ENCODE measurements at regions not wholly inside any gene's neighbourhood (a gene's known extent, or its start where the extent isn't known, plus 50 kb on each side); places are given as distances from the start of the nearest gene placed in this dataset.

DNA sequence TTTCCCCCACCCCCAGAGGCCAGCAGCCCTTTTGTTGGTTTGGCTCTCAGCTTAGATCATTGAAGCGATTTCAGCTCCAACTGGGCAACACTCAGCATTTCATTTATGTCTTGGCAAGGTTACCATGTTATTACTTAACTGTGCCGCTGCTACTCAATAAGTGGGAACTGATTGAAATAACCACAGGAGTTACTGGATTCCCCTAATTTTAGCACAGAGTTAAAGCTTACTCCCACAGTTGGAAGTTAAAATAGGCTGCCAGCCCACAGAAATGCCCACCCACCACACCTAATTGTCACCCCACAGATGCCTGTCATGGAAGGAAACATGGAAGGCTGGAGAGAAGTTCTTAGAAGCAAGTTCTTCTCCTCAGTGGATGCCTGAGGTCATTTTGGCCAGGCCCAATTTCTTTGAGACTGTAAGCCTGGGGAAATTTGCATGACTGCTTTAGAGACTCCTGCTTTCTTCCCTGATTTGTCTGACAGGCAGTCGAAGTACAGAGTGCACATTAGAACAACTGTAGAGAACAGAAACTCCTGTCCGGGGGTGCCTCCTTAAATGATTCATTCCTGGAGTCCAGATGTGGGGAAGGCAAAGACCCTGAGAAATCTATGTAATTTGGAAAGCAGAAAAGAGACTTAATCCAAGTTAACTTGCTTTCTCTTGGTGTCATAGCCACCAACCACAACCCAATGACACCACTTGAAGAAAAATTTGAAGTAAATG is 370.0 kb downstream of the ZSWIM6 start:
- no peak for DNase-seq (ENCODE audit: low spot score in 2 of 2)
- Mint-ChIP-seq H3K27ac (no peak overlapping the region), H3K9me3 (peaks cover 0 to 4% of the 10 kb centered on the region in 2 donors), H3K36me3 (no peaks in the 10 kb centered on the region)
- ATAC-seq = peak in 1 of 2 donors; percentile 32

DNA sequence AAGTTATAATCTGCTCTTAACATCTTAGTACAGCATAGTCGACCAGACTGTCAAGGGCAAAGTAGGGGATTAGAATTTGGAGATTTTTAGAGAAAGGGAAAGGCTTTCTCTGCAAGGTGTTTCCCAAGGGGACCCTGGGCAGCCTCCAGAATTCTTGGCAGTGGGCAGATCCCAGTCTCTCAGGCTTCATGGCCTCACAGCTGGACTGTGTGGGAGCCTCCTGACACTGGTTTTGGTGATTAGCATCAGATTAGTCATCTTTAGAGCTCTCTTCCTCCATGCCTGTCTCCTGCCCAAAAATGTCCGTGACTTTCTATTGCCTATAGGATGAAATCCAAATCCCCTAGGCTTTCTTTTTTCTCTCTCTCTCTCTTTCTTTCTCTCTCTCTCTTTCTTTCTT is 370.7 kb downstream of the ZSWIM6 start:
- Mint-ChIP-seq H3K36me3 (no peaks in the 10 kb centered on the region), H3K27ac (no peak overlapping the region)
- no peak for ATAC-seq

DNA sequence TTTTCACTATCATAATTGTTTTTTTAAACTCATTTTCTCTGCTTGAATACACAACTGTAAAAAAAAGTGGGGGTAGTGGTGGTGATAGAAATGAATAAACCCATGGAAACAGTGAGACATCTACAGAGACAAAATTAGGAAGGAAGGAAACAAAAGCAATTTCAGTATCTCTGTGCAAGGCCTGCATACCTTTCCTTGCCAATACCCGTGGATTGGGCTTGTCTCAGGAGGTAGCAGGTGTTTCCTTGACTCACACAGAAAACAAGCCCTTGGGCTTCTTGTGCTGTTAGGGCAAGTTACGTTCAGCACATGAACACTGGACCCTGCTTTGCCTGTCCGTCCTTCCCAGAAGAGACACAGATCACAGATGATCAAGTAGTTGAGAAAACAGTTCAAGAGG is 372.2 kb downstream of the ZSWIM6 start:
- Mint-ChIP-seq H3K36me3 (no peaks in the 10 kb centered on the region), H3K27ac (no peak overlapping the region), H3K9me3 (peaks cover 2 to 10% of the 10 kb centered on the region in 2 donors)
- DNase-seq (ENCODE audit: low spot score in 2 of 2) = no peak
- peak in 1 of 2 donors; percentile 72 for ATAC-seq

More for the DNA sequence above, 370.7 kb downstream of the ZSWIM6 start:
- peaks cover 0 to 4% of the 10 kb centered on the region in 2 donors for H3K9me3 Mint-ChIP-seq
- no peak for DNase-seq (ENCODE audit: low spot score in 2 of 2)

DNA sequence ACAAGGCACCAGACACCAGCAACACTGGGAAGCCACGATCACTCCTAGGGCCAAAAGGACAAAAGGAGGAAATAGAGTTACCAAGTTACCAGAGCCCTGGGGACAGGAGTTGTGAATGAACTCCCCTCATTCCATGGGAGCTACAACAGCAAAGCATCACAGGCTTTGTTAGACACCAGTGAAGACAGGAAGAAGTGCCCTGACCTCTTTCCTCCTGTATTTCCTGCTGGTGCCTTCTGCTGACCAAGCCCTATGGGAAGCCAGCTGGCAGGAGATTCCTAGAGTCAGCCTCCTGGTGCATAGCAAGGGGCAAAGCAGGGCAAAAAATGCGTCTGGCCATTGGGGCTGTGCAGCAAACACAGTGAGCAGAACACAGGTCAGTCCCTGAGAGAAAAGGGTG is 374.7 kb downstream of the ZSWIM6 start:
- ATAC-seq (no peak), DNase-seq (ENCODE audit: low spot score in 2 of 2) (no peak)
- Mint-ChIP-seq H3K9me3 (peaks cover 7 to 16% of the 10 kb centered on the region in 2 donors), H3K27ac (peak overlapping the region in 1 of 2 donors; percentile 41), H3K36me3 (no peaks in the 10 kb centered on the region)

DNA sequence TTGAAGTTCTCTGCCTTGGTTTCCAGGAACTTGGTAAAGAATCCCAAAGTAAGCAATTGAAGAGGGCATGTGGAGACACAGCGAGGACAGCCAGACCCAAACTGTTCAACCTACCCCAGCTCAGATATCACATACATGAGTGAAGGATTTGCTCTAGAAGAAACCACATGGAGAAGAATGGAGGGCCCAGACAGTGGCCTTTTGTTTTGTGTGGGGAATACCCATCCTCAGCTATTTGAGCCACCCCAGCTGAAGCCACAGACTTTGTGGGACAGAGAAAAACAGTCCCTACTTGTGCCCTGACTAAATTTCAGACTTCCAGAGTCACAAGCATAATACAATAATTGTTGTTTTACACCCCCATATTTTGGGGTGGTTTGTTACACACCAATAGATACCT is 387.1 kb downstream of the ZSWIM6 start:
- ATAC-seq (no peak), DNase-seq (ENCODE audit: low spot score in 2 of 2) (no peak)
- Mint-ChIP-seq H3K9me3 (peaks cover 4 to 23% of the 10 kb centered on the region in 2 donors), H3K27ac (no peak overlapping the region), H3K36me3 (no peaks in the 10 kb centered on the region)

DNA sequence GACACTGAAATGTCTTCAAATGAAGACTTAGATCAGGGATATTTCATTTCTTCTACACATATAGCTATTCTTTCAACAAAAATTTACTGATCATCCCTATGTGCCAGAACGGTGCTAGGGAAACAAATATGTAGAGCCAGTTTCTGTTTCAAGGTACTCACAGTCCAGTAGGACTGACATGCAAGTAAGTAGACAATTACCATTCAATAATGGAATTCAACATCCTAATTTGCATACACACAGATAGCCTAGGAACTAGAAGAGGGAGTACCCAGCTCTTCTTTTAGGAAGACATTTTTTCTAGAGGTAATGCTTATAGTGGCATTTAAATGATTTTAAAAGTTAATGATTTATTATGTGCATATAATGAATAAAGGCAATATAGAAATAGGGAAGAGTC is 388.8 kb downstream of the ZSWIM6 start:
- no peaks in the 10 kb centered on the region for H3K36me3 Mint-ChIP-seq
- no peak for ATAC-seq
- H3K9me3 Mint-ChIP-seq = peaks cover 4 to 23% of the 10 kb centered on the region in 2 donors
- H3K27ac Mint-ChIP-seq = no peak overlapping the region
- no peak for DNase-seq (ENCODE audit: low spot score in 2 of 2)

DNA sequence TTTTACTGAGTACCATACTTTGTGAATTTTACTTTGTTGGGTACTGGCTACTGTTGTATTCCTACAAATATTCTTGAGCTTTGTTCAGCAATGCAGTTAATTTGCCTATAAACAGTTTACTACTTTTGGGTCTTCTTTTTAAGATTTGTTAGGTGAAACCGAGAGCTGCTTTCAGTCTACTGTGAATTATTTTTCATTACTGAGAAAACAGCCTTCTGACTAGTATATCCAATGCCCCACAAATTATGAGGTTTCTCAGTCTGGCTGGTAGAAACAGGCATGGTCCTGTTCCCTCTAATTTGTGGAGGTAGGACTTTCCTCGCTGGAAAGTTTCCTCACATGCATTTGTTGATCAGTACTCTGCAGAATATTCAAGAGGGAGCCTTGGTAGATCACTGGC is 392.0 kb downstream of the ZSWIM6 start:
- no peak overlapping the region for H3K27ac Mint-ChIP-seq
- peaks cover 4 to 23% of the 10 kb centered on the region in 2 donors for H3K9me3 Mint-ChIP-seq
- ATAC-seq (no peak), DNase-seq (ENCODE audit: low spot score in 2 of 2) (no peak)
- H3K36me3 Mint-ChIP-seq = no peaks in the 10 kb centered on the region

DNA sequence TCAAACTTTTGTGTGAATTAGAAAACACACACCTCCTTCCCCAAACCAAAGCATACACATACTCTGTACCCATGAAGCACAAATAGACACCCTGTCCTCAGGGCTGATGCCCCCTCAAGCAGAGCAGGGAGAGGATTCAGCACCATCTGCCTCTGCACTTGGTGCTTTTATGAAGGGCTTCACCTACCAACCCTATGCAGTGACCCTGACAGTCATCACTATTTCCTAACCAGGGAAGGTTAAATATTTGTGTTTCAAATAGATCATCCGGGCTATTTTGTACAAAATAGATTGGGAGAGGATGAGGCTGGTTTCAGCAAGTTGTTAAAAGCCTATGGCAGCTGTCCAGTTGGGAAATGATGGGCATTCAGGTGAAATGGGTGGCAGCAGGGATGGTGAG is 396.2 kb downstream of the ZSWIM6 start:
- H3K9me3 Mint-ChIP-seq = peaks cover 4 to 8% of the 10 kb centered on the region in 2 donors
- no peak for DNase-seq (ENCODE audit: low spot score in 2 of 2)
- no peaks in the 10 kb centered on the region for H3K36me3 Mint-ChIP-seq
- no peak overlapping the region for H3K27ac Mint-ChIP-seq
- no peak for ATAC-seq

DNA sequence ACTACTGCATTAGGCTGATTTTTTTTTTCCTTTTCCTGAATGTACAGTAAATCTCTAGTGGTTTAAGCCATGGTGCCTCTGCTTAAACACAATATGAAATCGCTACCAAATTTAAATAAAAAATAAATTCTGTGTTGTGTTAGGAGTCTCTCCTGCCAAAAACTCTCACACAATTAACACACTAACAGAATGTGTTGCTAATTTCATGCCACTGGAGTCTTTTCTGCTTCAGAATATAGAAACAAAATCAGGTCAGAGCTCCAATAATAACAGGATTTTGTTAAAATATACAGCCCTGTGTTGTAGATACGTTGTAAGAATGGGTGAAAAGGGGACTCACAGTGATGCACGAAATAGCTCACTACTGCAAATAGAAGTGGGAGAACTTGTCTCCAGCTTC is 398.8 kb downstream of the ZSWIM6 start:
- Mint-ChIP-seq H3K9me3 (no peaks in the 10 kb centered on the region), H3K36me3 (no peaks in the 10 kb centered on the region), H3K27ac (no peak overlapping the region)
- DNase-seq (ENCODE audit: low spot score in 2 of 2) = no peak
- ATAC-seq = no peak

DNA sequence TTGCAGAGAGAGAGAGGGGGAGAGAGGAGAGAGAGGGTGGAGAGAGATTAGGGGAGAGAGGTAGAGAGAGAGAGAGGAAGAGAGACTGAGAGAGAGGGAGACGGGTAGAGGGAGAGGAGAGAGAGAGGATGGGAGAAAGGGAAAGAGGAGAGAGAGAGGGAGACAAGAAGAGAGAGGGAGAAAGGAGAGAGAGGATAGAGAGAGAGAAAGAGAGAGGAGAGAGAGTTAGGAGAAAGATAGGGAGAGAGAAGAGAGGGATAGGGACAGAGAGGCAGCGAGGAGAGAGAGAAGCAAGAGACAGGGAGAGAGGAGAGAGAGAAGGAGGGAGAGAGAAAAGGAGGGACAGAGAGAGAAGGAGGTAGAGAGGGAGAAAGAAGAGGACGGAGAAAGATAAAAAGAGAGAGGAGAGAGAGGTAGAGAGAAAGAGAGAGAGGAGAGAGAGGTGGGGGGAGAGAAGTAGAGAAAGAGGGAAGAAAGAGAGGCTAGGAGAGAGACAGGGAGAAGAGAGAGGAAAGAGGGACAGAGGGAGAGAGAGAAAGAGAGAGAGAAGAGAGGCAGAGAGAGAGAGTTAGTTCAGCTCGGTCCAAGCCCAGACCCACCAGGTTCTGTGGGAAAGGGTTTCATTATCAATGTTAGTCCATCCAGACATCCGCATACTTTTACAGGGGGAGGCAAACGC is 399.3 kb downstream of the ZSWIM6 start:
- ATAC-seq = no peak
- Mint-ChIP-seq H3K27ac (no peak overlapping the region), H3K9me3 (no peaks in the 10 kb centered on the region), H3K36me3 (no peaks in the 10 kb centered on the region)
- DNase-seq (ENCODE audit: low spot score in 2 of 2) = no peak

DNA sequence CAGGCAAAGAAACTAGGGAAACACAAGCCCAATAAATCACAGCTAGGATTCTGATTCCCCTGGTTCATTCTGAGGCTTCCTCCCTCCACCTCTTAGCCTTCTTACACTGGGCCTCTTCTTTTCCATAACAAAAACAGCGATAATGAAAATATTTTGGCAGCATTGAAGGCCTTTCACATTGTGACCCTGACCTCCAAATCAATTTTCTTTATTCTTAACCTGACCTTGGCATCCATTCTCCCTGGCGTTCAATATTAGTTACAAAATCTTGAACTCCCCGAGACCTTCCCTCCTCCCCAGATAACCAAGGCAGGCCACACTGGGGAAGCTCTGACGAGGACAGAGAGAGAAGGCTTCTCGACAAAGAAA is 399.9 kb downstream of the ZSWIM6 start:
- no peaks in the 10 kb centered on the region for H3K9me3 Mint-ChIP-seq
- no peak for ATAC-seq
- no peaks in the 10 kb centered on the region for H3K36me3 Mint-ChIP-seq
- H3K27ac Mint-ChIP-seq = no peak overlapping the region
- DNase-seq (ENCODE audit: low spot score in 2 of 2) = no peak

DNA sequence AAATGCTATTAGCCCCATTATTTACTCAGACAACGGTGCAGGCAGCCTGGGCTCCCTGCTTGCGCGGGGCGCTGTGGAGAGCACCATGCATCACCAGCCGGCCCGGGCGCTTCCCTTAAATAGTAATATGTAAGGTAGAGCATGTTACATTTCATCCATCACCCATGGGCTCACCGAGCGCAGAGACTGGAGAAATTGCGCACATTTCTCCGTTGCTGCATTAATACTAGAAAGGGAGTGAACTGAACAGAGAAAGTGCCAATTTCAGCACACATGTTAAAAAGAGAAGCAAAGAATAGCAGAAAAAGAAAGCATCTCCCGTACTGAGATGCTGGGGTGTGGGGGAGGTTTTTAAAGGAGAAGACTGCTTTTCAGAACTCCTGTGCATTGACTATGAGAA is 400.3 kb downstream of the ZSWIM6 start:
- H3K36me3 Mint-ChIP-seq = no peaks in the 10 kb centered on the region
- no peaks in the 10 kb centered on the region for H3K9me3 Mint-ChIP-seq
- H3K27ac Mint-ChIP-seq = no peak overlapping the region
- ATAC-seq (no peak), DNase-seq (ENCODE audit: low spot score in 2 of 2) (no peak)

DNA sequence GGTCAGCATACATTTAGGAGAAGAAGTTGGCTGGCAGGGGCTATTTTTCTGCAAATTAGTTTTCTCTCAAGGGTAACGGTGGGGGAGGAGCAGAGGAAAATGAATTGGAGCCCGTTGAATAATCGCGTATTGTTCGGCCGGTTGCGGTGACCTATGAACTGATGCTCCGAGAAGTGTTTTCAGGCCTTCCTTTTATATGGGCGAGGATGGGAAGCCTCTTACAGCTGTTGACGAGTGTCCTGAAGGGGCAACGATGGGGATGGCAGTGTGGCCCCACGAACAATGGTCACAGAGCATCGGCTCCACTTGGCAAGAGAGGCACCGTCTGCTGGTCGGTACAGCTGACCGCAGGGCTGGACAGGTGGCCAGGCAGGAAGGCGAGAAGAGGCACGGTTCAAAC is 400.7 kb downstream of the ZSWIM6 start:
- DNase-seq (ENCODE audit: low spot score in 2 of 2) = no peak
- Mint-ChIP-seq H3K27ac (no peak overlapping the region), H3K36me3 (no peaks in the 10 kb centered on the region), H3K9me3 (no peaks in the 10 kb centered on the region)
- ATAC-seq = no peak

DNA sequence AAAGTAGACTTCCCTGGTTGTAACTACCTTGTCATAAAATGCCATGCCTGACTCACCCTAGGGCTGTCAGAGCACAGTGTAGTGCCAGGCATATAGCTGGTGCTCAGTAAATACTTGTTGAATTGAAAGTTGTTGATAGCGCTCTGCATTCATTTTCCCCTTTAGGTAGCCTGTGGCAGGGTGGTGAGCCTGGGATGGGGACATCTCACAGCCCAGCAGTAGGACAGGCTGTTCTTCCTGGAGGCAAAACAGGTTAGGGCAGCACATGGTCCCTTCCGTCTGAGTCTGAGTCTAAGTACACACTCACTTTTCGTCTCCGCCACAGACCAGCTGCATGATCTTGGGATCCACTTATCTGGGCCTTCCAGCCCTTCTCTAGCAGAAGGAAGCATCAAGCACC is 401.9 kb downstream of the ZSWIM6 start:
- no peak for DNase-seq (ENCODE audit: low spot score in 2 of 2)
- Mint-ChIP-seq H3K36me3 (no peaks in the 10 kb centered on the region), H3K27ac (no peak overlapping the region), H3K9me3 (no peaks in the 10 kb centered on the region)
- ATAC-seq = no peak

DNA sequence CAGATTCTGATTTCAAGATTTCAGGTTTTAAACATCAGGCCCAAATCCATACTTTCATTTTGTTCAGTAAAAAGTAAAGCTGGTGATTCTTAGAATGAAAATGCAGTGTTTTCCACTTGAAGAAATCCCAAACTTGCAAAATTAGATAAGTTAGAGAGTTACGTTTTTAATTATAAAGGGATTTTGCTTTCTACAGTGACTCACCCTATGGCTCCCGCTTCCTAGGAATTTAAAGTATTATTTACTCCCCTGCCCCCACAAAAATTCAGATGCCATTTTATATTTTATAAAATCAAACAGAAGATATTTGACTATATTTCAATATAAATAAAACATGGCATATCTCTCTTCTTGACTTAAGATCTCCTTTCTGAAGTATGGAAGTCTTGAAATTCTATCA is 402.9 kb downstream of the ZSWIM6 start:
- DNase-seq (ENCODE audit: low spot score in 2 of 2) (no peak), ATAC-seq (no peak)
- Mint-ChIP-seq H3K36me3 (no peaks in the 10 kb centered on the region), H3K9me3 (no peaks in the 10 kb centered on the region), H3K27ac (no peak overlapping the region)

DNA sequence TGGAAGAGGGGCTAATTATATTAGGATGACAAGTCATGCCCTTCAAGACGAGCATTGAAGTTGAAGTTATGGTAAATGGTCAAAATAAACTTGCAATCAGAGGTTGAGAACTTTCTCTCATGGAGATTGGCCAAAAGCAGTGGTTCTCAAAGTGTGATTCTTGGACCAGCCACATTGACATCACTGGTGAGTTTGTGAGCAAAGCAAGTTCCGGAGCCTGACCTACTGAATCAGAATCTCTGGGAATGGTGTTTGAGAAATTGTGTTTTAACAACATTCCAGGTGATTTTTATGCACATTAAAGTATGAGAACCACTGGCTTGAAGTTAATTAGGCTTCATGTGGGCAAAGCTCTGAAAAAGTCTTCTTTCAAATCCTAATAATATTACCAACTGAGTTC is 403.5 kb downstream of the ZSWIM6 start:
- DNase-seq (ENCODE audit: low spot score in 2 of 2) (no peak), ATAC-seq (no peak)
- no peak overlapping the region for H3K27ac Mint-ChIP-seq
- H3K36me3 Mint-ChIP-seq = no peaks in the 10 kb centered on the region
- H3K9me3 Mint-ChIP-seq = no peaks in the 10 kb centered on the region

DNA sequence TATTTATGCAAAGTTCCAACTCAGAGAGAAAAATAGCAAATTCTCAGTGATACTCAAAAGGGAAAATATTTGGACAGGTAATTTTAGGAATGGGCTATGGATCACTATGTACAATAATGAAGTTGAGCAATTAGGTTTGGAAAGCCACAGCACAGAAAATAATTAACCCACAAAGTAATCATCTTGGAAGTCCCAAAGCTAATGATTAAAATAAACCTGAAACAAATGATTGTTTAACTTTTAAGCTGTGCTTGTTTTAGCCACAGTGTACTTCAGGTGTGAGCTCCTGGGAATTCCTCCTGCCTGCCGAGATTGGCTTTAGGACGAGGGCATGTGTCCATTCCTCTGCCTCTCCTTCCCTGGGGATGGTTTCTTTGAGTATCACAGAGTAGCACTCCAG is 403.9 kb downstream of the ZSWIM6 start:
- no peak overlapping the region for H3K27ac Mint-ChIP-seq
- H3K9me3 Mint-ChIP-seq = no peaks in the 10 kb centered on the region
- H3K36me3 Mint-ChIP-seq = no peaks in the 10 kb centered on the region
- ATAC-seq (no peak), DNase-seq (ENCODE audit: low spot score in 2 of 2) (no peak)

DNA sequence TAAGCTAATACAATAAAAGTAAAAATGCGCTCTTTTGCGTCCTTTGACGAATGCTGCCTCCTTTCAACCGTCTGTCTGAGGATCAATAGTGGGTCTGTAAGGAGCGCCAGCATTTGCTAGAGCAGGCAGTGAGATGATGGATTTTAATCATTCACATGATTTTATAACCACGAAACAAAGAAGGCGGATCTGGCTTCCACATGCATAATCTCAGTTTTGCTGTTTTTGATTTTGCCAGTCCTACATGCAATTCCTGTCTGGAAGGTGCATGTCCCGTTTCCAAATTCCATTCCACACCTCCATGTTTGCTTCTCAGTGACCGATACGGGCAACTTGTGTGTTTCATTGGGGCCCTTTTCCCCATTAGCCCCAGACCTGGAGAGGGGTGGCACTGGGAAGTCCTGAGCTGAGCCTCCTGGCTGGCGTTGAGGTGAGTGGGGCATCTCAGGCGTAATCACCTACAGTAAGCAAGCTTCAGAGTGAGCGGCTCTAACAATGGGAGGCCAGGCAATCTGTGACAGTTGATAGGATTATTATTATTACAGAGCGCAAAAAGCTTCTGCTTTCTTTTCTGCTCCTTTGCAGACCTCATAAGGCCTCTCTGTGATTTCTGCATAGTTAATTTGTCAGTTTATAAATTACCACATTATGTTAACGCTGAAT is 405.4 kb downstream of the ZSWIM6 start:
- ATAC-seq = no peak
- Mint-ChIP-seq H3K27ac (no peak overlapping the region), H3K9me3 (no peaks in the 10 kb centered on the region), H3K36me3 (no peaks in the 10 kb centered on the region)
- DNase-seq (ENCODE audit: low spot score in 2 of 2) = no peak

Measured in activated naive CD4-positive, alpha-beta T cell treated with anti-CD3 and anti-CD28 coated beads, Interleukin-2, amount 50 U/mL, for 72 hours (primary cell).